DOHH2 (cell line): ENCODE measurements at regions not wholly inside any gene's neighbourhood (a gene's known extent, or its start where the extent isn't known, plus 50 kb on each side); places are given as distances from the start of the nearest gene placed in this dataset.

Experiments
- H3F3A ChIP-seq: fragments of 200-600 bp; sonication (generic), shearing (Covaris generic); 2 replicates; pipeline ENCODE4 v1.6.0; 2016; ENCODE audit warnings: antibody characterized with exemption, mild to moderate bottlenecking; ENCODE audit not compliant: control insufficient read depth, insufficient read depth
- H3K27ac ChIP-seq: fragments of 200-600 bp; sonication (generic); 2 replicates; pipeline ENCODE4 v1.5.1; 2014; ENCODE audit warnings: low read depth, mild to moderate bottlenecking, low read length, moderate library complexity
- H3K27me3 ChIP-seq: fragments of 200-600 bp; sonication (generic); 2 replicates; pipeline ENCODE4 v1.6.1; 2014; ENCODE audit warnings: mild to moderate bottlenecking, low read length, mixed read lengths; ENCODE audit not compliant: control insufficient read depth
- H3K36me3 ChIP-seq: fragments of 200-600 bp; sonication (generic); 2 replicates; pipeline ENCODE4 v1.6.1; 2014; ENCODE audit warnings: mild to moderate bottlenecking, low read length, moderate library complexity, mixed read lengths; ENCODE audit not compliant: control insufficient read depth
- H3K4me1 ChIP-seq: fragments of 200-600 bp; sonication (generic); 2 replicates; pipeline ENCODE4 v1.6.1; 2014; ENCODE audit warnings: mild to moderate bottlenecking, low read length, mixed read lengths; ENCODE audit not compliant: control insufficient read depth
- H3K4me2 ChIP-seq: fragments of 200-600 bp; sonication (generic); 2 replicates; pipeline ENCODE4 v1.6.0; 2014; ENCODE audit warnings: mild to moderate bottlenecking, low read length, moderate library complexity
- H3K4me3 ChIP-seq: fragments of 200-600 bp; sonication (generic); 2 replicates; pipeline ENCODE4 v1.5.1; 2014; ENCODE audit warnings: mild to moderate bottlenecking, low read length, mixed read lengths
- H3K79me2 ChIP-seq: fragments of 200-600 bp; sonication (generic); 2 replicates; pipeline ENCODE4 v1.6.1; 2014; ENCODE audit warnings: mild to moderate bottlenecking, low read length, mixed read lengths; ENCODE audit not compliant: control insufficient read depth
- H3K9me2 ChIP-seq: fragments of 200-600 bp; sonication (generic); replicated peaks from 2 replicates; pipeline ENCODE4 v1.6.1; 2014; ENCODE audit warnings: mild to moderate bottlenecking, low read length, mixed read lengths; ENCODE audit not compliant: control insufficient read depth
- H3K9me3 ChIP-seq: fragments of 200-600 bp; sonication (generic); 2 replicates; pipeline ENCODE4 v1.6.1; 2014; ENCODE audit warnings: antibody characterized with exemption, low read length, mixed read lengths; ENCODE audit not compliant: control insufficient read depth, insufficient read depth
- H4K20me1 ChIP-seq: fragments of 200-600 bp; sonication (generic); 2 replicates; pipeline ENCODE4 v1.6.0; 2014; ENCODE audit warnings: low read depth, mild to moderate bottlenecking, antibody characterized with exemption, low read length, moderate library complexity; ENCODE audit not compliant: control insufficient read depth, insufficient read depth
- CTCF ChIP-seq: fragments of 200-600 bp; sonication (generic); IDR thresholded peaks from one replicate; pipeline ENCODE4 v1.5.1; 2014; ENCODE audit warnings: antibody characterized with exemption, mild to moderate bottlenecking, low read depth, low read length; ENCODE audit not compliant: poor library complexity, severe bottlenecking
- EZH2phosphoT487 ChIP-seq: fragments of 200-600 bp; sonication (generic); IDR thresholded peaks from 2 replicates; pipeline ENCODE4 v1.6.1; 2017; ENCODE audit warnings: borderline replicate concordance, mild to moderate bottlenecking, antibody characterized with exemption, low read length, moderate library complexity, mixed read lengths

- H4K20me1 ChIP-seq: no peaks in the 10 kb centered on the region
- H3K4me2 ChIP-seq: no peak overlapping the region
- no peaks in the 10 kb centered on the region for H3K27me3 ChIP-seq
- H3K9me3 ChIP-seq: no peaks in the 10 kb centered on the region; the same call in 1 of the 2 replicates
- H3K36me3 ChIP-seq: no peaks in the 10 kb centered on the region
- H3K4me3 ChIP-seq: no peak overlapping the region
- H3K79me2 ChIP-seq: no peaks in the 10 kb centered on the region
- no peak overlapping the region for H3K27ac ChIP-seq
- TF ChIP-seq EZH2phosphoT487 (no peak), CTCF (no peak)
- H3K4me1 ChIP-seq: no peaks in the 10 kb centered on the region
- H3F3A ChIP-seq: no peaks in the 10 kb centered on the region
- H3K9me2 ChIP-seq: no peaks in the 10 kb centered on the region
Observed at GRCh38 chr4:30610361-30610760, 109.8 kb upstream of the PCDH7 start.

- no peaks in the 10 kb centered on the region for H3F3A ChIP-seq
- no peaks in the 10 kb centered on the region for H3K9me2 ChIP-seq
- no peak overlapping the region for H3K4me3 ChIP-seq
- no peaks in the 10 kb centered on the region for H3K36me3 ChIP-seq
- no peaks in the 10 kb centered on the region for H3K4me1 ChIP-seq
- H3K27me3 ChIP-seq: no peaks in the 10 kb centered on the region
- no peaks in the 10 kb centered on the region for H4K20me1 ChIP-seq
- no peak overlapping the region for H3K4me2 ChIP-seq
- no peaks in the 10 kb centered on the region for H3K9me3 ChIP-seq
- H3K79me2 ChIP-seq: no peaks in the 10 kb centered on the region
- no peak overlapping the region for H3K27ac ChIP-seq
- TF ChIP-seq CTCF (no peak), EZH2phosphoT487 (no peak)
Observed at GRCh38 chr4:30614771-30615170, 105.4 kb upstream of the PCDH7 start.

- H3K4me2 ChIP-seq: no peak overlapping the region
- H3K27me3 ChIP-seq: no peaks in the 10 kb centered on the region
- TF ChIP-seq EZH2phosphoT487 (no peak), CTCF (no peak)
- H3K36me3 ChIP-seq: no peaks in the 10 kb centered on the region
- H3K79me2 ChIP-seq: no peaks in the 10 kb centered on the region
- H3K27ac ChIP-seq: no peak overlapping the region
- H4K20me1 ChIP-seq: no peaks in the 10 kb centered on the region
- H3K4me1 ChIP-seq: no peaks in the 10 kb centered on the region
- H3K9me3 ChIP-seq: no peaks in the 10 kb centered on the region
- no peak overlapping the region for H3K4me3 ChIP-seq
- H3K9me2 ChIP-seq: no peaks in the 10 kb centered on the region
- H3F3A ChIP-seq: no peaks in the 10 kb centered on the region
Observed at GRCh38 chr4:30616942-30617646, 103.1 kb upstream of the PCDH7 start.
